HG02981 (cell line): ENCODE measurements at regions not wholly inside any gene's neighbourhood (a gene's known extent, or its start where the extent isn't known, plus 50 kb on each side); places are given as distances from the start of the nearest gene placed in this dataset.
"Not testable (repeated sequence)": the region's sequence is repeated elsewhere in the genome, so short reads cannot be mapped to it uniquely, and the experiment has no call there.

ENCODE experiments used
- ATAC-seq: cut with Tn5 transposase; IDR thresholded peaks from one replicate; pipeline ENCODE4 v1.9.1; 2021; ENCODE audit warnings: mild to moderate bottlenecking, moderate library complexity; ENCODE audit not compliant: unreplicated experiment

- no peak for ATAC-seq
These were observed 97.0 kb upstream of the SLC35G4 start for GRCh38 chr18:11512096-11513025.

- peak; percentile 83 for ATAC-seq
These were observed 97.8 kb upstream of the SLC35G4 start for GRCh38 chr18:11511434-11512095.

DNA sequence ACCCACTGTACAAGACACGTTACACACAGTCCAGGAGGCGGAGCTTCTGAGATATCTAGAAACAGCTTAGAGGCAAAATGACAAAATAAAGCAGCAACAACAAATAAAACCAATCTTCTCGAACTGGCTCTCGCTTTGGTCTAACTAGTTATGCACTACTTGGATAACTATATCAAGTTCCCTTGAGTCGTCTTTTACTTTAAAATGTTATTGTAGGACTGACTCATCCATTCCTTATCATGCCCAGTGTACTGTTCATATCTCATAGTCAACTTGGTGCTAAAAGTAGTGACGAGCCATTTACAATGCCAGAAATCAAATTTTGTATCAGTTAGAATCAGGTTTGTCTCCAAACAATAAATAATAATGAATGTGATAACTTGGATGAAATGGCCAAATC, 102.5 kb upstream of the SLC35G4 start:
- no peak for ATAC-seq

- no peak for ATAC-seq
These were observed 103.4 kb upstream of the SLC35G4 start for GRCh38 chr18:11505993-11506392.

DNA sequence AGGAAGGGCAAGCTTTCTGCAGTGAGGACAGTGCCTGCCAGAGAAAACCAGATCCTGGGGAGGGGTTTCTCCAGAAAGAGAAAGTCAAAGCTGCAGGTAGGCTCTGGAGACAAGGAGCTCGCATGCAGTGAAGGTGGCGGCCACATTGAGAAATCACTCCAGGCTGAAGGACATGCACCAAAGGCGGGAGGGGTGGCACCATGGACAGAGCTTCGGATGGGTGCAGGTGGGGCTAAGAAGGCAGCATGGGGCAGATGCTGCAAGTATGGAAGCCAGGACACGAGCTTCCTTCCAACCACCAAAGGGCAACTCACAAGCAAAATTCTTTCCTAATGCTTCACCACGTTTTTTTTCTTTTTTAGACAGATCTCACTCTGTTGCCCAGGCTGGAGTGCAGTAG, 104.4 kb upstream of the SLC35G4 start:
- no peak for ATAC-seq

DNA sequence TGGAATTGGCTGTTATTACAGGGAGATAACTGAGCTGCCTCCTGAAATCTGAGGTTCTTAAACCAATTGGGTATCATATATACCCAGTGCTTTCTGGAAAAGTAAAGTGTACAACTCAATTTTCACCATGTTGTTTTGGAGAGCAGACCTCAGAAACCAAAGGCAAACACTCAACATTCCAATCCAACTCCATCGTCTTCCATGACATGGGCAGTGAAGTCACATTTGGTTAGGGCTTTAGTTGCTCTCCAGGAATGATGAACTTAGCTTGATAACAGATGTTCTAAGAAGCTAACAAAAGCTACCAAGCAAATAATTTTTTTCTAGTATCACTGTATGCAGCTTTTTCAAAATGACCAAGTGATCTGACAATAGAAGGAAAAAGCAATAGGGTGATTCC, 107.0 kb upstream of the SLC35G4 start:
- ATAC-seq, result no peak

DNA sequence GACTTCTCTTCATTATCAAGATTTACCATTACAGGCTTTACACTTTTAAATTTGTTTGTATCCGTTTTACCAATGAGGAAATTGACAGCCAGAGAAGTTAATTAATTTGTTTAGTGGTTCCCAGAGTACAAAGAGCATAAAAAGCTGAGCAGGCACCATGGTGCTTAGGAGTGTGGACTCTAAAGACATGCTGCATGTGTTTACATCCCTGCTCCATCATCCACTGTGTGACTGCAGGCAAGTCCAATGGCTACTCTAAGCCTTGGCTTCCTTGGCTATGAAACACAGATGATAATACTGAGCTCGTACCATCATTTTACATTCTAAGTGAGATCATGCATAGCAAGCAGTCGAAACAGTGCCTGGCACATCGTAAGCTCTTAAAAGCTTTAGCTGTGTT, 108.0 kb upstream of the SLC35G4 start:
- no peak for ATAC-seq

DNA sequence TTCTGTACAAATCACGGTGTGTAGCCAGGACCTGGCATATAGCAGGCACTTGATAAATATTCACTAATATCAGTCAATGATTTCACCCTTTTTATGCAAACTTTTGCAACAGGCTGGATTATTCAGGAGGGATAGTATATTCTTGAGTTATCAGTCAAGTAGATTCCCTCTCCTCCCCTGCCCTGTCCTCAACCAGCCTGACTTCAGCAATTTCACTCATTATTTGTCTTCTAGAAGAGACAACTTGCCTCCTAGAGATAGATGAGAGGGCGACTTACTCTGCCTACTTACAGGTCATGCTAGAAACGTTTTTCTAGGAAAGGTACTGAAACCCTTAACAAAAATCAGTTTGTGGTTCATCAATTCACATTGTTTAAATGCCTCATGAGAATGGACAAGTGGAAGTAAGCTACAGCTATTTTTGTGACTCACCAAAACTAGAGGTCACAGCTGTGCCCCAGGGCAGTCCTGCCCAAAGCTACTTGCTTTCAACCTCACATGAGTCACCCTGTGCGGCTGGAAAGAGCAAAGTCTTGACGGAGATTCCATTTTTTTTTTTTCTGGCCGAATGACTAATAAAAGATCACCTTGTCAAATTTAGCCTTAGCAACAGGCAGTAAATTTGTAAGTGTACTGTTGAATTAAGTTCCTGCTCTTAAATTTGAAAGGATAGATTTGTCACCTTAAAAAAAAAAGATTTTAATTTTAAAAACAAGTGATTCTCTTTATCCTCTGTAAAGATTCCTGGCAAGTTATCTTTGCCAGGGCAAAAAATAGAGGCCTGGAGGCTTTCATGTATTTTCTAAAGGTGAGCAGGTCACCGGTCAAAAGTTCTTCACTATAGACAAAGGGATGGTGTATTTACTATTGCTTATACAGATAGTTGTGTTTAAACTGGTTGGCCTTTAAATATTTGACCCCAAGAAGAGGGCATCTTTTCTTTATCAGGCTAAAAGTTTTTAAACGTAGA, 109.0 kb upstream of the SLC35G4 start:
- ATAC-seq, result no peak

DNA sequence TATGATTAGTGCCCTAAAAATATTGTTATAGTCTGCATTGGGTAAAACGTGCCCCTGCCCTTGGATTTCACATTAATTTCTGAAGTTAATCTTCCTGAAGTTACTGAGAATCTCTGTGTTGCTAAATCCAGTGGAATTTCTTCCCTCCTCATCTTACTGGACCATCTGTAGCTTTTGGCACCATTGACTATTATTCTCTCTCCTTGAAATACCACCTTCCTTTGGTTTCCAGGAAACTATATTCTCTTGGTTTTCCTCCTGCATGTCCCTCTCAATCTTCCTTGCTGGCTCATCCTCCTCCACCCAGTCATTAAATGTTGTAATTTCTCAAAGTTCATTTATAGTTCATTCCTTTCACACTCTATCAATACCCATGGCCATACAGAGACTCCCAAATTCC, 110.6 kb upstream of the SLC35G4 start:
- ATAC-seq, result no peak

- ATAC-seq, result no peak
These were observed 111.8 kb upstream of the SLC35G4 start for GRCh38 chr18:11497585-11497984.

DNA sequence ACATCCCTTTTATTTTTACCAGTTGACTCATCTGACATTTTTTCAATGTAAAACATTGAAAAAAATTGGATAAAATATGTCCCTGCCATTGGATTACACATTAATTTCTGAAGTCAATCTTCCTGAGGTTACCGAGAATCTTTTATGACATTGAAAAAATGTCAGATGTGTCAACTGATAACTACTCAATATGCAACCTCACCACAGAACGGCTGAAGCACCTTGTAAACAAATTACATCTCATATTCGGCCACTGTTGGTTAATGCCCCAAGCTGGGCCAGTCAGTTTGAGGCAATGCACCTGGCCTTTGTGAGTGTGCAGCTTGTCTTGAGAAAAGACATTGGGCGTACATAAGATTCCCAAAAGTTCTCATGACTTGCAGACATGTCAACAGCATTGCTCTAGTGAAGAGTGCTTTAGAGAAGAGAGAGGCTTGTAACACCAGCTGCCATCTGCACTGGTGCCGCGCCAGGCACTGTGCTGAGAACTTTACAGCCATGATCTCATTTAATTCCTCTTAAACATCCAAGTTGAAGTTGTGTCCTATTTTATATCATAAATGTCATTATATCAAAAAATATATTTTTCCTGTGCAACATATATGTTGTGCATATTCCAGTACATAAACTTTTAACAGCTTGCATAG, 112.7 kb upstream of the SLC35G4 start:
- no peak for ATAC-seq

DNA sequence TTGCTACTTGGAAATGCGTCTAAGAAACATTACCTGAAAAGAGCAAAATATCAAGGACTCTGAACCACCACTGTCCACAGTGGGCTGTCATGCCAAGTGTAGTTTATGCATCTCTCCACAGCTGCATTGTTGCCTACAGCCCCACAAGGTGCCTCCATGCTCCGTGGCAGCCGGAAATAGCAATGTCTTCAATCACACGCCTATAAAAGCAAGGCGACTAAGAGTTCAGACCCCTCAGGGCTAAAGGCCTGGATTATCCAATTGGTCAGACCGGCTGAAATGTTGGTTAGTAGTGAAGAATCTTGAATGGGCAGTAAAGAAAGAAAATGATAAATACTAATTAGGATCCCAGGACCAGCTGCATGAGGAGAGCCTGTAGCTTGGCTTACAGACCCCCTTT, 114.0 kb upstream of the SLC35G4 start:
- no peak for ATAC-seq

GRCh38 chr18:11494107-11494506, 115.3 kb upstream of the SLC35G4 start:
- ATAC-seq, result no peak

- ATAC-seq, result no peak
These were observed 120.0 kb upstream of the SLC35G4 start for GRCh38 chr18:11489266-11489899.

DNA sequence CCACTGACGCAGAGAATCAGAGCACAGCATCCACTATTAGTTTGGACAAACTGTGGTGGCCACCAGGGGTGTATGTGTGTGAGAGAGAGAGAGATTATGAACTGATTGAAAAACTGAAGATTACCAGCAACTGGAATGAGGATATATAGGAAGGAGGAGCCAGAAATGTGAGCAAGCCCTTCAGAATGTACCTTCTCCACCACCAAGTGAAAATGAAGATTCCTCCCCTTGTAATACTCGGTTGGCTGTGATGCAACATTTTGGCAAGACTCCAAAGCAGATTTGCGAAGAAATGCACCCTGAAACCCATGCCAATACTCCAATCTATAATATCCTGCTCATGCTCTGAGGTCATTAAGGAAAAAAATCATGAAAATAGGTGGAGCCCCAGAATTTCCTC, 121.2 kb upstream of the SLC35G4 start:
- ATAC-seq, result no peak

DNA sequence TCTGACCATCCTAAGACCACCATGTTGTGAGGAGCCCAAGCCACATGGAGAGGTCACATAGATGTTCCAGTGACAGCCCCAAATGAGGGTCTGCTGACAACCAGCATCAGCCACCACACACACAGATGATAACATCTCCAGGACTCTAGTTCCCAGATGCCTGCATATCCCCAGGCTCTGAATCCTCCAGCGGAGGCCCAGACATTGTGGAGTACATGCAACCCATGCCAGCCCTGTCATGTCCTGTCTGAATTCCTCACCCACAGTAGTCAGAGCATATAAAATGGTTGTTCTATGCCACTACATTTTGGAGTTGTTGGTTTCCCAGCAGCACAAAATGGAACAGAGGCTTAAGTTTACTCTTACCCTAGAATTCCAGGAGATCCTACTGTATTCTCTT, 122.0 kb upstream of the SLC35G4 start:
- ATAC-seq, result no peak

GRCh38 chr18:11482271-11482670, 127.1 kb upstream of the SLC35G4 start:
- ATAC-seq, result no peak

- no peak for ATAC-seq
These were observed 128.7 kb upstream of the SLC35G4 start for GRCh38 chr18:11480692-11481091.

DNA sequence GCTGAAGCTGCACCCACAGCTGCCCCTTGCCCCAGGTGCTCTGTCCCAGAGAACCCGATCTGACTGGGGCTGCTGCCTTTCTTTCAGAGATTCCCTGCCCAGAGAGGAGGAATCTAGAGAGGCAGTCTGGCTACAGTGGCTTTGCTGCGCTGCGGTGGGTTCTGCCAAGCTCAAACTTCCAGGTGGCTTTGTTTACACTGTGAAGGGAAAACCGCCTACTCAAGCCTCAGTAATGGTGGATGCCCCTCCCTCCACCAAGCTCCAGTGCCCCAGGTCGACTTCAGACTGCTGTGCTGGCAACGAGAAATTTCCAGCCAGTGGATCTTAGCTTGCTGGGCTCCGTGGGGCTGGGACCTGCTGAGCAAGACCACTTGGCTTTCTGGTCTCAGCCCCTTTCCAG, 130.4 kb upstream of the SLC35G4 start:
- not testable (repeated sequence) for ATAC-seq

DNA sequence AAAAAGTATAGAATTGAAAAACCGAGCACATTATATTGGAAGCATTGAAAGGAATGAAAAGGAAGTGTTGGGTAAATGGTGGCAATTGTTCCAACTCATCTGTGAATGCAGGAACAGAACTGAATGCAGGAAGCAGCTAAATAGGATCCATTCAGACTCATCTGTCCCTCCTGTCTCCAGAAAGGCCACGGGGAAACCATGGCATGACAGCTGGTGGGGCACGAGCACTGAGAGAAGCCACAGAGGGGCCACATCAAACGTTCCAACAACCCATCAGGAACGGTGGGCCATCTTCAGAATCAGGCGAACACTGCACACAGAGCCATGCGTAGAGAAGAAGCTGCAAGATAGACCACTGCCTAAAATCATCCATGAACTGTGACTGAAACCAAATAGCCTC, 138.5 kb upstream of the SLC35G4 start:
- no peak for ATAC-seq
